ENCODE measurements at regions not wholly inside any gene's neighbourhood (a gene's known extent, or its start where the extent isn't known, plus 50 kb on each side); places are given as distances from the start of the nearest gene placed in this dataset.

DNA sequence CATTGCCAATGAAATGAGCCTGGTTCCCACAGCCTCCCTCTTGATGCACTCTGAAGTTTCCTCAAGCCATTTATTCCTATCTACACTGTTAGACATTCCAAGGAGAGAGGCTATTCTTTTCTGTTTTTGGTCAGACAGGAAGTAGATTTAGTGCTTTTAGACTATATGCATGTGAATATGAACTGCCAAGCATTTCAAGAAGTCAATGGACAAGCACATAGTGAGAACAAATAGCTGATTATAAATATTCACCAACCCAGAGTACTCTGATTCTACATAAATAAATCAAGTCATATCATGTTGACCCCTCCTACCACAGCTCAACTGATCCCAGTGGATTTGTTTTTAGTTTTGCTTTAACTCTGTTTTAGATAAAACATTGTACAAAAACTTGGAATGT is 412.5 kb upstream of the RARB start:
- Histone ChIP-seq H2BK120ac (ENCODE audit: low read depth, low read length) (no peak overlapping the region), H2AFZ (replicated peaks; ENCODE audit: low read length, poor library complexity) (no peak overlapping the region), H2BK15ac (ENCODE audit: low read depth, low read length) (no peak overlapping the region), H2BK20ac (ENCODE audit: low read depth, low read length) (no peak overlapping the region), H3K4me1 (ENCODE audit: control insufficient read depth, insufficient read depth, low read length) (no peaks in the 10 kb centered on the region), H3K56ac (ENCODE audit: extremely low read depth, insufficient read depth, low read length) (no peak overlapping the region), H2AK9ac (replicated peaks; ENCODE audit: low read depth, low read length, poor library complexity) (no peak overlapping the region), H3K9me1 (ENCODE audit: insufficient read depth, low read length) (no peaks in the 10 kb centered on the region), H3K27me3 (ENCODE audit: control insufficient read depth, insufficient read depth, low read length) (no peaks in the 10 kb centered on the region), H3K14ac (replicated peaks; ENCODE audit: low read depth, low read length) (no peak overlapping the region), H4K5ac (ENCODE audit: low read depth, low read length) (no peak overlapping the region), H4K20me1 (ENCODE audit: insufficient read depth, low read length) (no peaks in the 10 kb centered on the region), H3K79me1 (ENCODE audit: low read depth in 1 of 2, low read length in 2 of 2) (no peaks in the 10 kb centered on the region), H3K9ac (ENCODE audit: low read depth, low read length) (no peak overlapping the region), H3K4me3 (ENCODE audit: insufficient read depth, low read depth, low read length) (no peak overlapping the region), H3K18ac (ENCODE audit: low read depth, low read length) (no peak overlapping the region), H4K8ac (ENCODE audit: low read depth in 2 of 2, low read length in 2 of 2) (no peak overlapping the region), H2AK5ac (ENCODE audit: low read depth, low read length) (no peak overlapping the region), H4K91ac (ENCODE audit: insufficient read depth, low read depth, low read length) (no peak overlapping the region), H3K36me3 (ENCODE audit: control insufficient read depth, insufficient read depth, low read length) (no peaks in the 10 kb centered on the region), H3K4ac (ENCODE audit: low read depth, low read length) (no peak overlapping the region), H3K4me2 (ENCODE audit: low read depth, low read length) (no peak overlapping the region), H3K27ac (ENCODE audit: insufficient read depth, low read length) (no peak overlapping the region), H2BK5ac (ENCODE audit: low read depth, low read length, poor library complexity, severe bottlenecking) (no peak overlapping the region), H3K9me3 (ENCODE audit: control insufficient read depth, insufficient read depth, low read length) (peaks cover 1% of the 10 kb centered on the region; the same call in 1 of the 2 replicates), H3K23ac (ENCODE audit: low read depth, low read length) (no peak overlapping the region)
- dilution Hi-C loops (cut with HindIII; ENCODE audit: low sequenced_read_pairs, unreplicated experiment) (no loop called here), intact Hi-C loops (cut with micrococcal nuclease) (no loop called here), in situ Hi-C loops (cut with MboI; ENCODE audit: low sequenced_read_pairs) (no loop called here)
- BruUV-seq (replicated peaks), result no TSS peak
- no peak for ATAC-seq (ENCODE audit: low read depth)
- no peak for DNase-seq
- CTCF ChIA-PET, result no interaction called here
- POLR2A ChIA-PET (ENCODE audit: unreplicated experiment), result no interaction called here
- TF ChIP-seq FOS (IDR thresholded peaks at IDR 0.05; ENCODE audit: low read depth, low read length), result no peak
- no peak for TF ChIP-seq CEBPB (IDR thresholded peaks at IDR 0.05; ENCODE audit: low read depth, low read length)
- no peak for TF ChIP-seq RCOR1 (IDR thresholded peaks at IDR 0.05; ENCODE audit: insufficient replicate concordance, low read length)
- TF ChIP-seq MXI1 (IDR thresholded peaks at IDR 0.05; ENCODE audit: borderline replicate concordance, low read depth, low read length), result no peak
- TF ChIP-seq MAZ (IDR thresholded peaks at IDR 0.05; ENCODE audit: borderline replicate concordance, low read depth, low read length), result no peak
- TF ChIP-seq USF2 (IDR thresholded peaks at IDR 0.05; ENCODE audit: low read depth, low read length), result no peak
- no peak for TF ChIP-seq ELK1 (IDR thresholded peaks at IDR 0.05; ENCODE audit: borderline replicate concordance, low read depth, low read length)
- TF ChIP-seq SMC3 (IDR thresholded peaks at IDR 0.05; ENCODE audit: low read depth, low read length), result no peak
- no peak for TF ChIP-seq MAFK (IDR thresholded peaks at IDR 0.05; ENCODE audit: low read depth, low read length)
